ENCODE measurements at regions not wholly inside any gene's neighbourhood (a gene's known extent, or its start where the extent isn't known, plus 50 kb on each side); places are given as distances from the start of the nearest gene placed in this dataset.
"Not testable (repeated sequence)": the region's sequence is repeated elsewhere in the genome, so short reads cannot be mapped to it uniquely, and the experiment has no call there.

DNA sequence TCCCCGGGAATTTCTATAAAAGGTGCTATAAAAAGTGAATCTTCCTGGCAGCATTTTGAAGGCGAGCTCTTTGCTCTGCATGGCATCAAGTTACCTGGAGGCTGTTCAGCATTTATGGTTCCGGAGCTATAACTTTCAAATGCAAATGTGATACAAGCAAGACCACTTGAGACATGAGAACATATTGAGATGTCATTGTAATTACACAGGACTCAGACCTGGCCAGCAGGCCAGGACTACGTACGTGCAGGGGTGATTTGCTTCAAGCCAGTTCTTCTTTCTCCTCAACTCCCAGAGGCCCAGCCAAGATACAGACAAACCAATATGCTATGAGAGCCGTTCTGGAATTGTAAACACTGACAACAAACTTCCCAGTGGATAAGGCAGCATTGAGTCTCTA lies 227.4 kb upstream of the FAT3 start:
- TF ChIP-seq ETV6 (CRISPR knock-in tag; IDR thresholded peaks at IDR 0.05) (no peak), ZNF317 (CRISPR knock-in tag; IDR thresholded peaks at IDR 0.05; ENCODE audit: borderline replicate concordance, low read depth) (no peak), CREB1 (CRISPR knock-in tag; IDR thresholded peaks at IDR 0.05) (no peak)
- DNase-seq (ENCODE audit: low spot score) (no peak), ATAC-seq (no peak)
- H3K4me3 Mint-ChIP-seq, result no peak overlapping the region
- peaks cover 8% of the 10 kb centered on the region for H3K4me1 Mint-ChIP-seq
- ChIA-PET POLR2A (no interaction called here), CTCF (no interaction called here)
- H3K36me3 Mint-ChIP-seq, result no peaks in the 10 kb centered on the region
- no peak overlapping the region for H3K27ac Mint-ChIP-seq
- H3K9me3 Mint-ChIP-seq, result no peaks in the 10 kb centered on the region
- no peaks in the 10 kb centered on the region for H3K27me3 Mint-ChIP-seq (ENCODE audit: low read depth)

DNA sequence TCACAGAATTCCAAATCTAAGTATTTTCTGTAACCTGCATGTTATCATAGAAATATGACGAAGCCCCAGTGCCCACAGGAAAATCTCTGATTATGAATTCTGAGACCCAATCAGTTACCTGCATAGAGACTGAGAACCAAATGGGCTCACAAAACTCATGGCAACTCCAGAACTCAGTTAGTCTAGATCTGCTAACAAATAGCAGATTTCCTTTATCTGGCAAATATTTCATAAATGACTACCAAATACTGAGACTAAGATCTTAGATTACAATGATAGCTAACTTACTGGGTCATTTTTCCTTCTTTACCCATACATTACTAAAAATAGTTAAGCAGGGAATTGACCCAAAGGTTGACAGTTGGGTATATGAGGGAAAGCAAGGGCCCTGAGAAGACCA lies 228.1 kb upstream of the FAT3 start:
- ATAC-seq, result no peak
- TF ChIP-seq, protein P1, sequence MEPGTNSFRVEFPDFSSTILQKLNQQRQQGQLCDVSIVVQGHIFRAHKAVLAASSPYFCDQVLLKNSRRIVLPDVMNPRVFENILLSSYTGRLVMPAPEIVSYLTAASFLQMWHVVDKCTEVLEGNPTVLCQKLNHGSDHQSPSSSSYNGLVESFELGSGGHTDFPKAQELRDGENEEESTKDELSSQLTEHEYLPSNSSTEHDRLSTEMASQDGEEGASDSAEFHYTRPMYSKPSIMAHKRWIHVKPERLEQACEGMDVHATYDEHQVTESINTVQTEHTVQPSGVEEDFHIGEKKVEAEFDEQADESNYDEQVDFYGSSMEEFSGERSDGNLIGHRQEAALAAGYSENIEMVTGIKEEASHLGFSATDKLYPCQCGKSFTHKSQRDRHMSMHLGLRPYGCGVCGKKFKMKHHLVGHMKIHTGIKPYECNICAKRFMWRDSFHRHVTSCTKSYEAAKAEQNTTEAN (CRISPR knock-in tag; IDR thresholded peaks at IDR 0.05), result no peak
- TF ChIP-seq, protein P2, sequence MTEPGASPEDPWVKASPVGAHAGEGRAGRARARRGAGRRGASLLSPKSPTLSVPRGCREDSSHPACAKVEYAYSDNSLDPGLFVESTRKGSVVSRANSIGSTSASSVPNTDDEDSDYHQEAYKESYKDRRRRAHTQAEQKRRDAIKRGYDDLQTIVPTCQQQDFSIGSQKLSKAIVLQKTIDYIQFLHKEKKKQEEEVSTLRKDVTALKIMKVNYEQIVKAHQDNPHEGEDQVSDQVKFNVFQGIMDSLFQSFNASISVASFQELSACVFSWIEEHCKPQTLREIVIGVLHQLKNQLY (CRISPR knock-in tag; IDR thresholded peaks at IDR 0.05), result no peak
- no peak for TF ChIP-seq FOXJ3 (CRISPR knock-in tag; IDR thresholded peaks at IDR 0.05; ENCODE audit: borderline replicate concordance)
- no peak for TF ChIP-seq EMX1 (CRISPR knock-in tag; IDR thresholded peaks at IDR 0.05)
- TF ChIP-seq, protein P3, sequence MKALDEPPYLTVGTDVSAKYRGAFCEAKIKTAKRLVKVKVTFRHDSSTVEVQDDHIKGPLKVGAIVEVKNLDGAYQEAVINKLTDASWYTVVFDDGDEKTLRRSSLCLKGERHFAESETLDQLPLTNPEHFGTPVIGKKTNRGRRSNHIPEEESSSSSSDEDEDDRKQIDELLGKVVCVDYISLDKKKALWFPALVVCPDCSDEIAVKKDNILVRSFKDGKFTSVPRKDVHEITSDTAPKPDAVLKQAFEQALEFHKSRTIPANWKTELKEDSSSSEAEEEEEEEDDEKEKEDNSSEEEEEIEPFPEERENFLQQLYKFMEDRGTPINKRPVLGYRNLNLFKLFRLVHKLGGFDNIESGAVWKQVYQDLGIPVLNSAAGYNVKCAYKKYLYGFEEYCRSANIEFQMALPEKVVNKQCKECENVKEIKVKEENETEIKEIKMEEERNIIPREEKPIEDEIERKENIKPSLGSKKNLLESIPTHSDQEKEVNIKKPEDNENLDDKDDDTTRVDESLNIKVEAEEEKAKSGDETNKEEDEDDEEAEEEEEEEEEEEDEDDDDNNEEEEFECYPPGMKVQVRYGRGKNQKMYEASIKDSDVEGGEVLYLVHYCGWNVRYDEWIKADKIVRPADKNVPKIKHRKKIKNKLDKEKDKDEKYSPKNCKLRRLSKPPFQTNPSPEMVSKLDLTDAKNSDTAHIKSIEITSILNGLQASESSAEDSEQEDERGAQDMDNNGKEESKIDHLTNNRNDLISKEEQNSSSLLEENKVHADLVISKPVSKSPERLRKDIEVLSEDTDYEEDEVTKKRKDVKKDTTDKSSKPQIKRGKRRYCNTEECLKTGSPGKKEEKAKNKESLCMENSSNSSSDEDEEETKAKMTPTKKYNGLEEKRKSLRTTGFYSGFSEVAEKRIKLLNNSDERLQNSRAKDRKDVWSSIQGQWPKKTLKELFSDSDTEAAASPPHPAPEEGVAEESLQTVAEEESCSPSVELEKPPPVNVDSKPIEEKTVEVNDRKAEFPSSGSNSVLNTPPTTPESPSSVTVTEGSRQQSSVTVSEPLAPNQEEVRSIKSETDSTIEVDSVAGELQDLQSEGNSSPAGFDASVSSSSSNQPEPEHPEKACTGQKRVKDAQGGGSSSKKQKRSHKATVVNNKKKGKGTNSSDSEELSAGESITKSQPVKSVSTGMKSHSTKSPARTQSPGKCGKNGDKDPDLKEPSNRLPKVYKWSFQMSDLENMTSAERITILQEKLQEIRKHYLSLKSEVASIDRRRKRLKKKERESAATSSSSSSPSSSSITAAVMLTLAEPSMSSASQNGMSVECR (CRISPR knock-in tag; IDR thresholded peaks at IDR 0.05; ENCODE audit: borderline replicate concordance), result no peak
- Mint-ChIP-seq H3K36me3 (no peaks in the 10 kb centered on the region), H3K9me3 (peaks cover under 1% of the 10 kb centered on the region; the same call in 1 of the 2 replicates), H3K4me3 (no peak overlapping the region), H3K27me3 (ENCODE audit: low read depth) (no peaks in the 10 kb centered on the region), H3K27ac (no peak overlapping the region), H3K4me1 (peaks cover 8% of the 10 kb centered on the region)
- no peak for DNase-seq (ENCODE audit: low spot score)
- CTCF ChIA-PET, result no interaction called here
- POLR2A ChIA-PET, result no interaction called here

DNA sequence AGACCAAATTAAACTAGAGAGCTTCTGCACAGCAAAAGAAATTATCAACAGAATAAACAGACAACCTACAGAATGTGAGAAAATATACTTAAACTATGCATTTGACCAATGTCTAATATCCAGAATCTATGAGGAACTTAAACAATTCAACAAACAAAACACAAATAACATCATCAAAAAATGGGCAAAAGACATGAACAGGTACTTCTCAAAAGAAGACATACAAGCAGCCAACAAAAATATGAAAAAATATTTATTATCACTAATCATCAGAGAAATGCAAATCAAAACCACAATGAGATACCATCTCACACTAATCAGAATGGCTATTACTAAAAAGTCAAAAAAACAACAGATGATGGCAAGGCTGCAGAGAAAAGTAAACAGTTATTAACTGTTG lies 236.2 kb upstream of the FAT3 start:
- DNase-seq (ENCODE audit: low spot score); ATAC-seq; H3K4me3 Mint-ChIP-seq; POLR2A ChIA-PET; H3K36me3 Mint-ChIP-seq; H3K27me3 Mint-ChIP-seq (ENCODE audit: low read depth); H3K27ac Mint-ChIP-seq; CTCF ChIA-PET: not testable (repeated sequence)
- H3K4me1 Mint-ChIP-seq, result peaks cover 19% of the 10 kb centered on the region
- peaks cover 17% of the 10 kb centered on the region for H3K9me3 Mint-ChIP-seq

DNA sequence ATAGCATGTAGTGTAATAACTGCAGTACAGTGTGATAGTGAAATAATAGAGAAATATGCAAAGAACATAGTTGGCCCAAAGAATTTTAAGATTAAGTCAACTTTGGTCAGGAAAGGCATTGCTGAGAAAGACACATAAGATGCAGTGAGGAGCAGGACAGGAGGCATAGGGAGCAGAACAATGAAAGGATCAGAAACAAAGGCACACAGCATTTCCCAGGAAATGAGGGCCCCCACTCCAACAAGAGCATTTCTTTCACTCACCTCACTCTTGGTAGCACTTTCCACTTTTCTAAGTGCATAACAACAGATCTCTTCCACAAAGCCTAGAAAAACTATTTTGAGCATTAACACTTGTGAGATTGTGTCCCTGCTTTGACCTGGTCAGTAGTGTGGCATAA lies 238.4 kb upstream of the FAT3 start:
- TF ChIP-seq, protein P4, sequence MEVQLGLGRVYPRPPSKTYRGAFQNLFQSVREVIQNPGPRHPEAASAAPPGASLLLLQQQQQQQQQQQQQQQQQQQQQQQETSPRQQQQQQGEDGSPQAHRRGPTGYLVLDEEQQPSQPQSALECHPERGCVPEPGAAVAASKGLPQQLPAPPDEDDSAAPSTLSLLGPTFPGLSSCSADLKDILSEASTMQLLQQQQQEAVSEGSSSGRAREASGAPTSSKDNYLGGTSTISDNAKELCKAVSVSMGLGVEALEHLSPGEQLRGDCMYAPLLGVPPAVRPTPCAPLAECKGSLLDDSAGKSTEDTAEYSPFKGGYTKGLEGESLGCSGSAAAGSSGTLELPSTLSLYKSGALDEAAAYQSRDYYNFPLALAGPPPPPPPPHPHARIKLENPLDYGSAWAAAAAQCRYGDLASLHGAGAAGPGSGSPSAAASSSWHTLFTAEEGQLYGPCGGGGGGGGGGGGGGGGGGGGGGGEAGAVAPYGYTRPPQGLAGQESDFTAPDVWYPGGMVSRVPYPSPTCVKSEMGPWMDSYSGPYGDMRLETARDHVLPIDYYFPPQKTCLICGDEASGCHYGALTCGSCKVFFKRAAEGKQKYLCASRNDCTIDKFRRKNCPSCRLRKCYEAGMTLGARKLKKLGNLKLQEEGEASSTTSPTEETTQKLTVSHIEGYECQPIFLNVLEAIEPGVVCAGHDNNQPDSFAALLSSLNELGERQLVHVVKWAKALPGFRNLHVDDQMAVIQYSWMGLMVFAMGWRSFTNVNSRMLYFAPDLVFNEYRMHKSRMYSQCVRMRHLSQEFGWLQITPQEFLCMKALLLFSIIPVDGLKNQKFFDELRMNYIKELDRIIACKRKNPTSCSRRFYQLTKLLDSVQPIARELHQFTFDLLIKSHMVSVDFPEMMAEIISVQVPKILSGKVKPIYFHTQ (CRISPR knock-in tag; IDR thresholded peaks at IDR 0.05), result no peak
- no peak for TF ChIP-seq GABPB1 (CRISPR knock-in tag; IDR thresholded peaks at IDR 0.05)
- TF ChIP-seq, protein P5, sequence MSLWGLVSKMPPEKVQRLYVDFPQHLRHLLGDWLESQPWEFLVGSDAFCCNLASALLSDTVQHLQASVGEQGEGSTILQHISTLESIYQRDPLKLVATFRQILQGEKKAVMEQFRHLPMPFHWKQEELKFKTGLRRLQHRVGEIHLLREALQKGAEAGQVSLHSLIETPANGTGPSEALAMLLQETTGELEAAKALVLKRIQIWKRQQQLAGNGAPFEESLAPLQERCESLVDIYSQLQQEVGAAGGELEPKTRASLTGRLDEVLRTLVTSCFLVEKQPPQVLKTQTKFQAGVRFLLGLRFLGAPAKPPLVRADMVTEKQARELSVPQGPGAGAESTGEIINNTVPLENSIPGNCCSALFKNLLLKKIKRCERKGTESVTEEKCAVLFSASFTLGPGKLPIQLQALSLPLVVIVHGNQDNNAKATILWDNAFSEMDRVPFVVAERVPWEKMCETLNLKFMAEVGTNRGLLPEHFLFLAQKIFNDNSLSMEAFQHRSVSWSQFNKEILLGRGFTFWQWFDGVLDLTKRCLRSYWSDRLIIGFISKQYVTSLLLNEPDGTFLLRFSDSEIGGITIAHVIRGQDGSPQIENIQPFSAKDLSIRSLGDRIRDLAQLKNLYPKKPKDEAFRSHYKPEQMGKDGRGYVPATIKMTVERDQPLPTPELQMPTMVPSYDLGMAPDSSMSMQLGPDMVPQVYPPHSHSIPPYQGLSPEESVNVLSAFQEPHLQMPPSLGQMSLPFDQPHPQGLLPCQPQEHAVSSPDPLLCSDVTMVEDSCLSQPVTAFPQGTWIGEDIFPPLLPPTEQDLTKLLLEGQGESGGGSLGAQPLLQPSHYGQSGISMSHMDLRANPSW (CRISPR knock-in tag; conservative IDR thresholded peaks at IDR 0.05; ENCODE audit: low read depth), result no peak
- no peak for TF ChIP-seq NR1H2 (CRISPR knock-in tag; IDR thresholded peaks at IDR 0.05)
- TF ChIP-seq, protein P2 (CRISPR knock-in tag; IDR thresholded peaks at IDR 0.05), result no peak
- no peaks in the 10 kb centered on the region for H3K27me3 Mint-ChIP-seq (ENCODE audit: low read depth)
- ATAC-seq (peak; percentile 65), DNase-seq (ENCODE audit: low spot score) (no peak)
- H3K4me1 Mint-ChIP-seq, result peaks cover 19% of the 10 kb centered on the region
- ChIA-PET CTCF (no interaction called here), POLR2A (no interaction called here)
- H3K4me3 Mint-ChIP-seq, result no peak overlapping the region
- H3K9me3 Mint-ChIP-seq, result peaks cover 17% of the 10 kb centered on the region
- peaks cover 6% of the 10 kb centered on the region; the same call in 1 of the 2 replicates for H3K36me3 Mint-ChIP-seq
- no peak overlapping the region for H3K27ac Mint-ChIP-seq
